HepG2 (cell line): ENCODE measurements at regions not wholly inside any gene's neighbourhood (a gene's known extent, or its start where the extent isn't known, plus 50 kb on each side); places are given as distances from the start of the nearest gene placed in this dataset.

ENCODE experiments used
- ATAC-seq: fragments of 200-7000 bp; cut with Tn5 transposase; 3 replicates; pipeline ENCODE4 v1.9.1; 2020; ENCODE audit warnings: mild to moderate bottlenecking, moderate library complexity
- BruUV-seq: library from RNA; stranded (reverse); fragments of 400-500 nt; replicated peaks from 2 replicates; lab custom pipeline; 2021; lab: Mats Ljungman, UMichigan
- CTCF ChIA-PET: fragments of 300-600 bp; formaldehyde crosslinking; extraction: SDS; loops from one replicate; lab custom pipeline; 2021; ENCODE audit warnings: low total read pairs, inconsistent platforms, low intra/inter-chr PET ratio; lab: Yijun Ruan, JAX
- POLR2A ChIA-PET: fragments of 350-600 bp; sonication (Branson Sonifier 250); formaldehyde crosslinking; loops from one replicate; lab custom pipeline; 2020; ENCODE audit warnings: antibody characterized with exemption, inconsistent platforms; lab: Yijun Ruan, JAX
- DNase-seq: peaks from one replicate; pipeline ENCODE4 v3.0.0-alpha.2; 2015; ENCODE audit warnings: low spot score
- FAIRE-seq: peaks from 3 replicates; lab custom pipeline; 2011; peaks lifted over from hg19 to GRCh38; lab: Jason Lieb, UNC
- H2AFZ ChIP-seq: one replicate; pipeline ENCODE4 v1.6.1; 2011; ENCODE audit warnings: low read length, inconsistent platforms
- H3K27ac ChIP-seq: fragments of 300-600 bp; 3 replicates; pipeline ENCODE4 v1.8.0; 2011; ENCODE audit warnings: mixed run types, mild to moderate bottlenecking, mixed read lengths, low read length, inconsistent platforms; ENCODE audit not compliant: insufficient read depth; ENCODE audit errors: extremely low read length
- H3K27me3 ChIP-seq, 2 experiments: fragments of 200-600 bp in 1 of 2; 2 replicates in 1 of 2; 3 replicates in 1 of 2; pipeline versions ENCODE4 v1.6.0 to v1.8.0; 2011; ENCODE audit warnings: low read length in 2 of 2, mild to moderate bottlenecking in 2 of 2, moderate library complexity in 2 of 2, inconsistent platforms in 1 of 2; ENCODE audit not compliant: insufficient read depth in 2 of 2, control insufficient read depth in 1 of 2
- H3K36me3 ChIP-seq, 2 experiments: fragments of 200-600 bp in 1 of 2; replicated peaks in 1 of 2; 2 replicates in 1 of 2; 3 replicates in 1 of 2; pipeline versions ENCODE4 v1.5.1 to v1.8.0; 2011; ENCODE audit warnings: low read length in 2 of 2, inconsistent platforms in 1 of 2; ENCODE audit not compliant: insufficient read depth in 2 of 2, control insufficient read depth in 1 of 2
- H3K4me1 ChIP-seq: 2 replicates; pipeline ENCODE4 v1.5.1; 2012; ENCODE audit warnings: low read length, inconsistent platforms; ENCODE audit not compliant: insufficient read depth
- H3K4me2 ChIP-seq: 2 replicates; pipeline ENCODE4 v1.6.0; 2011; ENCODE audit warnings: low read depth, low read length, inconsistent platforms
- H3K4me3 ChIP-seq, 3 experiments: fragments of 200-600 bp in 1 of 3; sonication (generic), shearing (Covaris generic) in 1 of 3; replicated peaks in 1 of 3; 2 replicates each; pipeline ENCODE4 v1.5.1; 2011 to 2016; ENCODE audit warnings: low read length in 3 of 3, inconsistent platforms in 2 of 3, low read depth in 2 of 3, mild to moderate bottlenecking in 2 of 3, control low read depth in 1 of 3, mixed read lengths in 1 of 3; ENCODE audit not compliant: insufficient read depth in 1 of 3
- H3K79me2 ChIP-seq: one replicate; pipeline ENCODE4 v1.6.1; 2011; ENCODE audit warnings: low read length, inconsistent platforms; ENCODE audit not compliant: insufficient read depth
- H3K9ac ChIP-seq: 2 replicates; pipeline ENCODE4 v1.6.0; 2011; ENCODE audit warnings: mild to moderate bottlenecking, low read depth, low read length, inconsistent platforms; ENCODE audit not compliant: insufficient read depth
- H3K9me3 ChIP-seq: 2 replicates; pipeline ENCODE4 v1.5.1; 2012; ENCODE audit warnings: mild to moderate bottlenecking, low read length
- H4K20me1 ChIP-seq: 2 replicates; pipeline ENCODE4 v1.6.0; 2011; ENCODE audit warnings: inconsistent platforms, mild to moderate bottlenecking, low read length, moderate library complexity; ENCODE audit not compliant: insufficient read depth
- DMAP1 ChIP-seq: IDR thresholded peaks from 2 replicates; pipeline ENCODE4 v1.6.1; 2016
- TAF1 ChIP-seq: sonication (generic); formaldehyde crosslinking; IDR thresholded peaks from 2 replicates; pipeline ENCODE4 v1.4.0; 2020; ENCODE audit warnings: missing genetic modification reagents
- TBX3 ChIP-seq: fragments of 450-650 bp; IDR thresholded peaks from 2 replicates; pipeline ENCODE4 v1.6.1; 2017; ENCODE audit warnings: antibody characterized with exemption, mild to moderate bottlenecking, inconsistent platforms, borderline replicate concordance
- TCF12 ChIP-seq, 2 experiments: fragments of 450-650 bp in 1 of 2; sonication (generic) in 1 of 2; formaldehyde crosslinking in 1 of 2; IDR thresholded peaks; 2 replicates each; pipeline versions ENCODE4 v1.6.1 to v1.8.0; 2017 to 2022; ENCODE audit warnings: antibody characterized with exemption in 1 of 2, mild to moderate bottlenecking in 1 of 2, missing genetic modification reagents in 1 of 2, moderate library complexity in 1 of 2
- ZNF180 ChIP-seq: sonication (generic); formaldehyde crosslinking; IDR thresholded peaks from 2 replicates; pipeline ENCODE4 v1.4.0; 2020; ENCODE audit warnings: low read depth, missing genetic modification reagents, borderline replicate concordance
- ZNF205 ChIP-seq: IDR thresholded peaks from 2 replicates; pipeline ENCODE4 v1.6.1; 2018; ENCODE audit warnings: missing biosample characterization, missing genetic modification reagents
- ZNF224 ChIP-seq: sonication (generic); formaldehyde crosslinking; IDR thresholded peaks from 2 replicates; pipeline ENCODE4 v1.5.0; 2020; ENCODE audit warnings: mild to moderate bottlenecking, missing genetic modification reagents
- WGBS: methylation state at CpG from one replicate; pipeline ENCODE4 v1.1.6; 2017; ENCODE audit warnings: low lambda C conversion rate; 5-methylcytosine and 5-hydroxymethylcytosine counted together
- in situ Hi-C: cut with HindIII; loops from 2 replicates; pipeline ENCODE4 v1.10.0; 2017; ENCODE audit warnings: low pct_unique_long_range_greater_than_20kb; ENCODE audit not compliant: extremely low pct_ligation_motif_present
- intact Hi-C: fragments of 100-400 bp; cut with micrococcal nuclease; formaldehyde crosslinking; loops from one replicate; pipeline ENCODE4 v1.10.0; 2022; ENCODE audit not compliant: unreplicated experiment
- TF ChIP-seq, protein P1 (sequence below): sonication (generic); formaldehyde crosslinking; IDR thresholded peaks from 2 replicates; pipeline ENCODE4 v1.5.0; 2020; ENCODE audit warnings: missing genetic modification reagents
- TF ChIP-seq, protein P2 (sequence below): sonication (generic); formaldehyde crosslinking; IDR thresholded peaks from 2 replicates; pipeline ENCODE4 v1.4.0; 2020; ENCODE audit warnings: mild to moderate bottlenecking, missing genetic modification reagents
- TF ChIP-seq, protein P3 (sequence below): sonication (generic); formaldehyde crosslinking; IDR thresholded peaks from 2 replicates; pipeline ENCODE4 v1.8.1; 2022; ENCODE audit warnings: low read depth, mild to moderate bottlenecking, missing genetic modification reagents
- TF ChIP-seq, protein P4 (sequence below): sonication (generic); formaldehyde crosslinking; IDR thresholded peaks from 2 replicates; pipeline ENCODE4 v1.5.1; 2020; ENCODE audit warnings: missing genetic modification reagents, mild to moderate bottlenecking, borderline replicate concordance

DNA sequence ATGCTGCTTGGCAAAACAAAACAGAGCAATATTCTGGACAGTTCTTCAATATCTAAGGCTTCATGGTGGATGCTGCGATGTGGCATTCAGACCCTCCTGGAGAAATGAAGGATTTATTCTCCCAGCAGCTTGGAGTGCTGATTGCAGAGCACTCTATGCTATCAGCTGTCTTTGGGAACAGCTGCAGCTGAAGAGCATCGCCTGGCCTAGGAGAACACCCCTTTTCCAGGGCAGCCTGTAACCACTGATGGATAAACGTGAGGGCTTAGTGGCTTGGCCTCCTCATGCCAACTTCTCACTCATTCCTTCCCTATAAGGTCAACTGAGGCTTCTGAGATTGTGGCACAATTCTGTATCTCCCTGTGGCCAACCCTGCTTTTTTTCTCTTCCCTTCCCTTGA, 638.1 kb upstream of the CNTNAP2 start:
- FAIRE-seq (no peak), DNase-seq (no peak), ATAC-seq (no peak)
- TF ChIP-seq, protein P1, sequence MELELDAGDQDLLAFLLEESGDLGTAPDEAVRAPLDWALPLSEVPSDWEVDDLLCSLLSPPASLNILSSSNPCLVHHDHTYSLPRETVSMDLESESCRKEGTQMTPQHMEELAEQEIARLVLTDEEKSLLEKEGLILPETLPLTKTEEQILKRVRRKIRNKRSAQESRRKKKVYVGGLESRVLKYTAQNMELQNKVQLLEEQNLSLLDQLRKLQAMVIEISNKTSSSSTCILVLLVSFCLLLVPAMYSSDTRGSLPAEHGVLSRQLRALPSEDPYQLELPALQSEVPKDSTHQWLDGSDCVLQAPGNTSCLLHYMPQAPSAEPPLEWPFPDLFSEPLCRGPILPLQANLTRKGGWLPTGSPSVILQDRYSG (CRISPR knock-in tag): no peak
- intact Hi-C loops: no loop called here
- WGBS: 5% methylated on average over 3 of the region's 3 CpGs
- H3K27ac ChIP-seq: no peak overlapping the region
- no peak overlapping the region for H3K4me3 ChIP-seq
- no TSS peak for BruUV-seq
- no peak overlapping the region for H3K4me2 ChIP-seq
- H3K4me1 ChIP-seq: no peaks in the 10 kb centered on the region
- peaks cover 87% of the 10 kb centered on the region for H3K9me3 ChIP-seq
- H4K20me1 ChIP-seq: no peaks in the 10 kb centered on the region
- in situ Hi-C loops: no loop called here
- no peak overlapping the region for H2AFZ ChIP-seq
- no peaks in the 10 kb centered on the region for H3K27me3 ChIP-seq
- no peak overlapping the region for H3K9ac ChIP-seq
- POLR2A ChIA-PET: no interaction called here
- CTCF ChIA-PET: no interaction called here
- H3K36me3 ChIP-seq: no peaks in the 10 kb centered on the region
- H3K79me2 ChIP-seq: no peaks in the 10 kb centered on the region

DNA sequence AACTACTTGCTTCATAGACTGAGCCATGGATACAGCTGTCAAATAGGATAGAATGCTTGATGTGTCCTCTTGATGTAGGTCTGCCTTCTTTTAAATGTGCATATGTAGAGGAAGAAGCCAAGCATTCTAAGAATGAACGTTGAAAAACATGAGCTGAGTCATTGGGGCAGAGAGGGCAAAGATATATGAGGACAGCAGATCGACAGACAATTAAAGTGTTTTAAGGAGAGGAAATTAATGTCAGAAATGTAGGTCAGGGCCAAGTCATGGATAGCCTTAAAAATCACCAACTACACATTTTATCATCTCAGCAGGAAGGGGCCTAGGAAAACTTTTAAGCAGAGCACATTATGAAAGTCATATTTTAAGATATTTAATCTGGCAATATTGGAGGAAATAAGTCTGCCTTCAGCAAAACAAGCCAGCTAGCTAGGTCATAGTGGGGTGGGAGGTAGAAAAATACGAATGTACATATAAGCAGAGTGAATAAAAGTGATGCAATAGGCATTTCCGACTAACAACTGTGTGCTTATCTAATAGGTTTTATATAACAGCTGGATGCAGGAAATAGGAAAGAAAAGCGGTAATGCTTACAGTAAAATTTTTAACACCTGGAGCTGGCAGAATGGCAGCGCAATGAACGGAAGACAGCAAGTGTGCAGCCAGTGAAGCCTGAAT, 638.3 kb upstream of the TPK1 start:
- Histone ChIP-seq H3K4me1 (no peaks in the 10 kb centered on the region), H2AFZ (no peak overlapping the region), H3K4me2 (no peak overlapping the region), H4K20me1 (no peaks in the 10 kb centered on the region), H3K36me3 (no peaks in the 10 kb centered on the region), H3K9me3 (peaks cover 90% of the 10 kb centered on the region), H3K79me2 (no peaks in the 10 kb centered on the region), H3K4me3 (no peak overlapping the region), H3K27me3 (no peaks in the 10 kb centered on the region), H3K9ac (no peak overlapping the region), H3K27ac (no peak overlapping the region)
- CTCF ChIA-PET: no interaction called here
- DNase-seq: no peak
- in situ Hi-C loops: no loop called here
- WGBS: 18% methylated on average over 7 of the region's 7 CpGs
- intact Hi-C loops: no loop called here
- FAIRE-seq: no peak
- ATAC-seq: no peak
- BruUV-seq: no TSS peak
- POLR2A ChIA-PET: no interaction called here
- no peak for TF ChIP-seq TCF12 (IDR thresholded peaks at IDR 0.05)
- no peak for TF ChIP-seq TCF12 (CRISPR knock-in tag; IDR thresholded peaks at IDR 0.05)
- TF ChIP-seq ZNF180: no peak
- no peak for TF ChIP-seq DMAP1 (CRISPR knock-in tag)
- TF ChIP-seq ZNF224 (CRISPR knock-in tag): no peak
- TF ChIP-seq ZNF205 (CRISPR knock-in tag): no peak
- TF ChIP-seq, protein P2, sequence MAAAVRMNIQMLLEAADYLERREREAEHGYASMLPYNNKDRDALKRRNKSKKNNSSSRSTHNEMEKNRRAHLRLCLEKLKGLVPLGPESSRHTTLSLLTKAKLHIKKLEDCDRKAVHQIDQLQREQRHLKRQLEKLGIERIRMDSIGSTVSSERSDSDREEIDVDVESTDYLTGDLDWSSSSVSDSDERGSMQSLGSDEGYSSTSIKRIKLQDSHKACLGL (CRISPR knock-in tag): no peak
- TF ChIP-seq, protein P3, sequence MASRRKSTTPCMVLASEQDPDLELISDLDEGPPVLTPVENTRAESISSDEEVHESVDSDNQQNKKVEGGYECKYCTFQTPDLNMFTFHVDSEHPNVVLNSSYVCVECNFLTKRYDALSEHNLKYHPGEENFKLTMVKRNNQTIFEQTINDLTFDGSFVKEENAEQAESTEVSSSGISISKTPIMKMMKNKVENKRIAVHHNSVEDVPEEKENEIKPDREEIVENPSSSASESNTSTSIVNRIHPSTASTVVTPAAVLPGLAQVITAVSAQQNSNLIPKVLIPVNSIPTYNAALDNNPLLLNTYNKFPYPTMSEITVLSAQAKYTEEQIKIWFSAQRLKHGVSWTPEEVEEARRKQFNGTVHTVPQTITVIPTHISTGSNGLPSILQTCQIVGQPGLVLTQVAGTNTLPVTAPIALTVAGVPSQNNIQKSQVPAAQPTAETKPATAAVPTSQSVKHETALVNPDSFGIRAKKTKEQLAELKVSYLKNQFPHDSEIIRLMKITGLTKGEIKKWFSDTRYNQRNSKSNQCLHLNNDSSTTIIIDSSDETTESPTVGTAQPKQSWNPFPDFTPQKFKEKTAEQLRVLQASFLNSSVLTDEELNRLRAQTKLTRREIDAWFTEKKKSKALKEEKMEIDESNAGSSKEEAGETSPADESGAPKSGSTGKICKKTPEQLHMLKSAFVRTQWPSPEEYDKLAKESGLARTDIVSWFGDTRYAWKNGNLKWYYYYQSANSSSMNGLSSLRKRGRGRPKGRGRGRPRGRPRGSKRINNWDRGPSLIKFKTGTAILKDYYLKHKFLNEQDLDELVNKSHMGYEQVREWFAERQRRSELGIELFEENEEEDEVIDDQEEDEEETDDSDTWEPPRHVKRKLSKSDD: no peak
- TF ChIP-seq TBX3: no peak
- TF ChIP-seq TAF1 (CRISPR knock-in tag): no peak
- TF ChIP-seq, protein P4, sequence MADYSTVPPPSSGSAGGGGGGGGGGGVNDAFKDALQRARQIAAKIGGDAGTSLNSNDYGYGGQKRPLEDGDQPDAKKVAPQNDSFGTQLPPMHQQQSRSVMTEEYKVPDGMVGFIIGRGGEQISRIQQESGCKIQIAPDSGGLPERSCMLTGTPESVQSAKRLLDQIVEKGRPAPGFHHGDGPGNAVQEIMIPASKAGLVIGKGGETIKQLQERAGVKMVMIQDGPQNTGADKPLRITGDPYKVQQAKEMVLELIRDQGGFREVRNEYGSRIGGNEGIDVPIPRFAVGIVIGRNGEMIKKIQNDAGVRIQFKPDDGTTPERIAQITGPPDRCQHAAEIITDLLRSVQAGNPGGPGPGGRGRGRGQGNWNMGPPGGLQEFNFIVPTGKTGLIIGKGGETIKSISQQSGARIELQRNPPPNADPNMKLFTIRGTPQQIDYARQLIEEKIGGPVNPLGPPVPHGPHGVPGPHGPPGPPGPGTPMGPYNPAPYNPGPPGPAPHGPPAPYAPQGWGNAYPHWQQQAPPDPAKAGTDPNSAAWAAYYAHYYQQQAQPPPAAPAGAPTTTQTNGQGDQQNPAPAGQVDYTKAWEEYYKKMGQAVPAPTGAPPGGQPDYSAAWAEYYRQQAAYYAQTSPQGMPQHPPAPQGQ: no peak
